Muscle of leg (tissue), 3 donors: ENCODE measurements at regions not wholly inside any gene's neighbourhood (a gene's known extent, or its start where the extent isn't known, plus 50 kb on each side); places are given as distances from the start of the nearest gene placed in this dataset.
"Not testable (repeated sequence)": the region's sequence is repeated elsewhere in the genome, so short reads cannot be mapped to it uniquely, and the experiment has no call there.

Experiments used
- DNase-seq: peaks from one replicate; pipeline ENCODE4 v3.0.0; 2013
- H3K27ac ChIP-seq: one replicate; pipeline ENCODE4 v1.5.1; 2013; ENCODE audit warnings: mild to moderate bottlenecking, low read length, control low read depth
- H3K27me3 ChIP-seq: one replicate; pipeline ENCODE4 v1.6.1; 2013; ENCODE audit warnings: low read length; ENCODE audit not compliant: control insufficient read depth, insufficient read depth
- H3K36me3 ChIP-seq: one replicate; pipeline ENCODE4 v1.6.1; 2013; ENCODE audit warnings: low read length; ENCODE audit not compliant: control insufficient read depth, insufficient read depth
- H3K4me1 ChIP-seq: one replicate; pipeline ENCODE4 v1.6.1; 2013; ENCODE audit warnings: low read length; ENCODE audit not compliant: control insufficient read depth, insufficient read depth
- H3K4me3 ChIP-seq: one replicate; pipeline ENCODE4 v1.5.1; 2013; ENCODE audit warnings: low read length, control low read depth
- H3K9me3 ChIP-seq: replicated peaks from 2 replicates; pipeline ENCODE4 v1.6.1; 2013; ENCODE audit warnings: low read depth, low read length; ENCODE audit not compliant: control insufficient read depth
- WGBS: methylation state at CpG from one replicate; pipeline ENCODE4 v1.1.5; 2013; ENCODE audit warnings: missing lambda C conversion rate; ENCODE audit not compliant: insufficient coverage; 5-methylcytosine and 5-hydroxymethylcytosine counted together

DNA sequence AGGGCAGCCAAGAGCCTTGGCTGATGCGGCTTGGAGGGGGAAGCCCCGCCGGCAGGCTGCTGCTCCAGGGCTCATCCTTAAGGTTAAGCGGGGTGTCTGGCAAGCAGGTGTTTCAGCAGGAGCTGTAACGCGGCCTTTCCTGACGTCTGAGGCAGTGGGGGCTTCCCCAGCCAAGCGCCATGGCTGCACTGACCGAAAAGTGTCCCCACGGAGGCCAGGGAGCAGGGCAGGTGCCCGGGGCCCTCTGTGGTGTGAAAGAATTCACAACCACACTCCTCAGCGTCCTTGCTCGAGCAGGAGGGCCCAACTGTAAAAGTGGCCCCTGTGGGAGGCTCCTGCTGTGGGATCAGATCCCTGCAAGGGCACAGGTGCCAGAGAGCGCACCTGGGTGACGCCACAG is 79.2 kb downstream of the DHCR7 start:
- H3K9me3 ChIP-seq, result no peaks in the 10 kb centered on the region
- H3K4me3 ChIP-seq, result no peak overlapping the region
- peaks cover 8% of the 10 kb centered on the region for H3K27me3 ChIP-seq
- DNase-seq, result no peak
- no peak overlapping the region for H3K27ac ChIP-seq
- peaks cover 18% of the 10 kb centered on the region for H3K4me1 ChIP-seq
- 45% methylated on average over 13 of the region's 15 CpGs for WGBS
- H3K36me3 ChIP-seq, result no peaks in the 10 kb centered on the region

DNA sequence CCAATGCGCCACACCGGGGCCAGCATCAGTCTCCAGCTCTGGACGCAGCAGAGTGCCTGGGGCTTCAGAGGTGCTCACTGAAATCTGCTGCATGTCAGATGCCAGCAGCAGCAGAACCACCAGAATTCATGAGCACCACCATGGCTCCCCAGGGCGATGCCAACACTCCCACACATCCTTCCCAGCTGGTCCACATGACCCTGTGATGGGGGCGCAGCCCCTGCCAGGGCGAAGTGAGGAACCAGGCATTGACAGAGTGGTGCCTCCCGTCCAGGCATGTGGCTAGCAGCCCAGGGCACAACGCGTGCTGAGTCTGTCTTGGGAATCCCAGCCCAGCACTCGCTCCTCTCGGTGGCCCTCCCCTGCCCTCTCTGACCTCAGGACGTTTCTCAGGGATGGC is 80.4 kb downstream of the DHCR7 start:
- 61% methylated on average over 9 of the region's 12 CpGs for WGBS
- Histone ChIP-seq H3K9me3 (no peaks in the 10 kb centered on the region), H3K27ac (no peak overlapping the region), H3K4me3 (no peak overlapping the region), H3K36me3 (no peaks in the 10 kb centered on the region), H3K4me1 (peaks cover 22% of the 10 kb centered on the region), H3K27me3 (peaks cover 8% of the 10 kb centered on the region)
- no peak for DNase-seq

DNA sequence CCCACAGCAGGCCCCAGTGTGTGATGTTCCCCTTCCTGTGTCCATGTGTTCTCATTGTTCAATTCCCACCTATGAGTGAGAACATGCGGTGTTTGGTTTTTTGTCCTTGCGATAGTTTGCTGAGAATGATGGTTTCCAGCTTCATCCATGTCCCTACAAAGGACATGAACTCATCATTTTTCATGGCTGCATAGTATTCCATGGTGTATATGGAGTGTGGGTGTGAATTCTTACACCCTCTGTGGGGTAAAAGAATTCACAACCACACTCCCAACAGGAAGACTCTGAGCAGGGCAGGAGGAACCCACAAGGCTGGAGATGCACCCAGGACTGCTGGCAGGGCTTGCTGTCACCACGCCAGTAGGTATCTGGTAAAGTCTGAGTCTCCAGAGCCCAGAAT is 80.9 kb downstream of the DHCR7 start:
- not testable (repeated sequence) for H3K27ac ChIP-seq, H3K36me3 ChIP-seq, H3K27me3 ChIP-seq, H3K9me3 ChIP-seq, DNase-seq, H3K4me3 ChIP-seq
- H3K4me1 ChIP-seq, result peaks cover 22% of the 10 kb centered on the region
- WGBS, result 100% methylated on average over 1 of the region's 3 CpGs

DNA sequence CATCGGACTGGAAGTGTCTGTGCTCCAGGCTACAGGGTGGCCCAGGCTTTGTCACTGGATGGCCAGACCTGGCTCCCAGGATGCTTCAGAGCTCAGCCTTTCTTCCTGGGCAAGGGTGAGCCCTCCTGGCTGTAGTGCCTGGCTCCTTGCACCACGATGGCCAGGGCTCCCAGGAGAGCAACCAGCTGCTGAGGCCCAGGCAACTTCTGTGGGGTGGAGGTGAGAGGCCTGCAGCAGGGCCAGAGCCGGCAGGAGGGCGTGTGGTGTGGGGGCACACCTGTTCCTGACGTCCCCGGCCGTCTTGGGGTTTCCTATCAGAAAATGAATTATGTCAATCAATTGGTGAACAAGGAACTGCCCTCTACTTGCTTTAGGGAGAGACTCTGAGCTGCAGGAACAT is 82.1 kb downstream of the DHCR7 start:
- Histone ChIP-seq H3K4me1 (peaks cover 21% of the 10 kb centered on the region), H3K4me3 (no peak overlapping the region), H3K9me3 (peaks cover 3% of the 10 kb centered on the region), H3K27me3 (peaks cover 8% of the 10 kb centered on the region), H3K36me3 (no peaks in the 10 kb centered on the region), H3K27ac (no peak overlapping the region)
- no peak for DNase-seq
- 42% methylated on average over 7 of the region's 7 CpGs for WGBS

DNA sequence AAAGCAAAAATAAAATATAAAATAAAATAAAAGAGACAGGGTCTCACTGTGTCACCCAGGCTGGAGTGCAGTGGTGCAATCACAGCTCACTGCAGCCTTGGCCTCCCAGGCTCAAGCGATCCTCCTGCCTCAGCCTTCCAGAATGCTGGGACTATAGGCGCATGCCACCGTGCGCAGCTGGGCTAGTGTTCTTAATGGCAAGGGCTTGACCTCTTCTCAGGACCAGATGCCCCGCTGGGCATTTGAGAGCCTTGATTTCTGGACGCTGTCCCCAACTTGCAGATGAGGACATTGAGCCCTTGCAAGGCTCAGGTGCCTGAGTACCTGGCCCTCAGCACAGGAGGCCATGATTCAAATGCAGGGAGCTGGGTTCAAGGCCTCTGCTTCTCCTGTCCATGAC is 82.6 kb downstream of the DHCR7 start:
- Histone ChIP-seq H3K36me3 (no peaks in the 10 kb centered on the region), H3K9me3 (peaks cover 3% of the 10 kb centered on the region), H3K4me3 (no peak overlapping the region), H3K27ac (no peak overlapping the region), H3K27me3 (peaks cover 8% of the 10 kb centered on the region), H3K4me1 (peaks cover 16% of the 10 kb centered on the region)
- WGBS, result 90% methylated on average over 6 of the region's 6 CpGs
- DNase-seq, result no peak

DNA sequence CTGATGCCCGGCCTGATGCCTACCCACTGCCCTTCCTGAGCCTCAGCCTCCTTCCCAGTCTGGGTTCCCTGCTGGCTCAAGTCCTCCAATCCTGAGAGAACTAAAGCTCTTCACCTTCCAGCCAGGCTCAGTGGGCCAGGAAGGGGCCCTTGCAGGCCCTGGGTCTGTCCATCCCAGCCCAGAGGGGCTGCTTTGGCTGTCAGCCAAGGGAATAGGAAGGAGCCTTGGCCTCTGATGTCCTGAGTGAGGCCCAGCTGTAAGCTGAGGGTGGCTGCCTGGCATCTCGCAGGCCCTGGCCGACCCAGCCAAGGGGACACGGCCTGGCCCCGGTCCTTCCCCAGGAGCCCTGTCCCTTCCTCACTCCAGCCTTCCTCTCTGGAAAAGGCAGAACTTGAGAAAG is 83.4 kb downstream of the DHCR7 start:
- H3K27ac ChIP-seq, result no peak overlapping the region
- no peak overlapping the region for H3K4me3 ChIP-seq
- H3K27me3 ChIP-seq, result peaks cover 6% of the 10 kb centered on the region
- DNase-seq, result no peak
- WGBS, result no CpG with 5 or more reads among the region's 5 CpGs
- no peaks in the 10 kb centered on the region for H3K36me3 ChIP-seq
- peaks cover 3% of the 10 kb centered on the region for H3K9me3 ChIP-seq
- H3K4me1 ChIP-seq, result peaks cover 11% of the 10 kb centered on the region

DNA sequence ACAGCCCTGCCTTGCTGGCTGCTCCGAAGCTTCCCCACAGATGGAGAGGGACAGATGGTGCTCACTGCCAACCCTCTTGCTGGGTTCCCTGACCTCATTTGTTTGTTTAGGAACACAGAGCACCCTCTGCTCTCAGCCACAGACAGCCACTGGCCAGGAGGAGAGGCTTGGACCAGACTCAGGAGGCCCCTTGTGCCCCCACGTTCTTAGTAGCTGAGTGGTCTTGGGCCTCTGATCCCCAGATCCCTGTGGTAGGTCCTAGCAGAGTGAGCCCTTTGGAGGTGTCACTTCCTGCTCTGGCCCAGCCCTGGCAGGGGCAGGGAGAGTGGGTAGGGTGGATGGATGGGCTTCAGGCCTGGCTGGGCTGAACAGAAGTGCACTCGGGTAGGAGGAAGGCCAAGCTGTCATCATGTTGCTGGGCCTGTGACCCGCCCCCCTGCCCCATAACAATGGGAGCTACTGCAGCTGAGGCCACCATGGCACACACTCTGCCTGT is 84.0 kb downstream of the DHCR7 start:
- WGBS, result 59% methylated on average over 2 of the region's 4 CpGs
- Histone ChIP-seq H3K4me1 (peaks cover 11% of the 10 kb centered on the region), H3K27ac (peak overlapping the region; percentile 59), H3K9me3 (peaks cover 3% of the 10 kb centered on the region), H3K36me3 (no peaks in the 10 kb centered on the region), H3K27me3 (peaks cover 6% of the 10 kb centered on the region), H3K4me3 (no peak overlapping the region)
- DNase-seq, result peak; percentile 34

DNA sequence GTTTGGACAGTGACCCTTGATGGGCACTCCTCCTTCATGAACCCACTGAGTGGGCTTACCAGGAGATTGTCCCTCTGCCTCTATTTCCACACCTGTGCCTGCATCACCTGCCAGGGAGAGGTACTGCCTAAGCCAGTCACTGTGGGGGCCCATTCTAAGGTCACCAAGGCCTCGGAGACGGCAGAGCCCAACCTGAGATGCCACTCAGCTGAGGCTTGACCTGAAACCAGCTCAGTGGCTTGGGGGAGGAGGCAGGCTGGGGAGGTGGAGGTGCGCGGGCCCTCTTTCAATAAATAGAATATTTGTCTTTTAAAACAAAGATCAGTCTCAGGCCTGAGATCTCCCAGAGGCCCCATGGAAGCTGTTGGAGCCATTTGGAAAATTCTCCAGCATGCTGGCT is 84.5 kb downstream of the DHCR7 start:
- Histone ChIP-seq H3K27me3 (peaks cover 6% of the 10 kb centered on the region), H3K27ac (no peak overlapping the region), H3K9me3 (peaks cover 3% of the 10 kb centered on the region), H3K36me3 (no peaks in the 10 kb centered on the region), H3K4me1 (peaks cover 11% of the 10 kb centered on the region), H3K4me3 (no peak overlapping the region)
- 79% methylated on average over 2 of the region's 4 CpGs for WGBS
- no peak for DNase-seq

DNA sequence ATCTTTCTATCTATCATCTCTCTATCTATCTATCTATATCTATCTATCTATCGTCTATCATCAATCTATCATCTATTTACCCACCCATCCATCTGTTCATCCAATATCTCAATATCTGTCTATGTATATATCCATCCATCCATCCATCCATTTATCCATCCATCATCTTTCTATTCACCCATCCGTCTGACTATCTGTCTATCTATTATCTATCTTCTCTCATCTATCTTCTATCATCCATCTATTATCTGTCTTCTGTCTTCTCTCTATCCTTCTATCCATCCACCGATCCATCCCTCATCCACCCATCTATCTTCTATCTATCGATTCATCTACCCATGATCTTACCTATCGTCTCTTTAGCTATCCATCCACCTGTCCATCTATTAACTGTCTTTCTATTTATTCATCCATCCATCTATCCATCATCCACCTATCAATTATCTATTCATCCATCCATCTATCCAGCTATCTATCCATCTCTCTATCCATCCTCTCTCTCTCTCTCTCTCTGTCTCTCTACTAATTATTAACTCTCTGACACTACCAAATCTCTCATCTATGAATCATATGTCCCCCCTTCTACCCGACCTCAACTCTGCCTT is 89.1 kb downstream of the DHCR7 start:
- WGBS, result 82% methylated on average over 5 of the region's 6 CpGs
- Histone ChIP-seq H3K27ac (no peak overlapping the region), H3K4me1 (peaks cover 6% of the 10 kb centered on the region), H3K36me3 (no peaks in the 10 kb centered on the region), H3K9me3 (peaks cover 3% of the 10 kb centered on the region), H3K27me3 (peaks cover 2% of the 10 kb centered on the region), H3K4me3 (no peak overlapping the region)
- DNase-seq, result no peak

DNA sequence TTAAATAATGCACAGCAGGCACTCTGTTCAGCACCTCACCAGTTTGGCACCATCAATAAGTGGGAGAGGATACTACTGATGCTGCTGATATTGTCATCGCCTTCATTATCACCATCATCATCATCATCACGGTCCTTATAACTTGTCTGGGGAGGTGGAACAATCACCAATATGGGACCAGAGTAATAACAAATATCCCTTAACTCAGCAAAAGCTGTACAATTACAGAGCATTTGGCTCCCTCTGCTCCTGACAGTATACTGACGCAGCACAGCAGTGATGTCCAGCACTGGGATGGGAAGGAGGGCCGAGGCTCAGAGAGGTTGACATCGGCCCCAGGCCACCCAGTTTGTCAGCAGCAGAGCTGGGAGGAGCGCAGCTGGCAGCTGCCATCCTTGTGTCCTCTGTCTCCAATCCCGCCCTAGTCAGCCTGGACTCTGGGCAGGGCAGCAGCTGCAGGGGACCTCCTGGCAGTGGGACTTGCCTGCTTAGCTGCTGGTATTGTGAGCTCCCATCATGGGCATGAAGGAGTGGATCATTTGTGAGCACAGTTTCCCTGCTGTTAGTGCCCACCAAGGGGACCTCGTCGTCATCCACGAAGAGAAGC is 90.0 kb downstream of the DHCR7 start:
- peaks cover 2% of the 10 kb centered on the region for H3K4me1 ChIP-seq
- H3K9me3 ChIP-seq, result peaks cover 3% of the 10 kb centered on the region
- H3K36me3 ChIP-seq, result no peaks in the 10 kb centered on the region
- DNase-seq, result peak; percentile 36
- peaks cover 2% of the 10 kb centered on the region for H3K27me3 ChIP-seq
- H3K4me3 ChIP-seq, result no peak overlapping the region
- 59% methylated on average over 6 of the region's 10 CpGs for WGBS
- no peak overlapping the region for H3K27ac ChIP-seq
